Natural killer cell (primary cell): ENCODE measurements at regions not wholly inside any gene's neighbourhood (a gene's known extent, or its start where the extent isn't known, plus 50 kb on each side); places are given as distances from the start of the nearest gene placed in this dataset.

Experiments
- ATAC-seq, 3 donors: fragments of 150-1000 bp in 2 of 3; fragments of 200-7000 bp in 1 of 3; cut with Tn5 transposase; 1 replicate in 1 of 3; 2 replicates in 2 of 3; pipeline ENCODE4 v1.10.0; 2021; ENCODE audit warnings: mild to moderate bottlenecking in 2 of 3, moderate library complexity in 2 of 3
- DNase-seq, 2 donors: peaks; one replicate each; pipeline versions ENCODE4 v3.0.0 to v3.0.0-alpha.2; 2013 to 2021; ENCODE audit warnings: mixed read lengths in 1 of 2
- H3K27ac ChIP-seq: one replicate; pipeline ENCODE4 v1.5.1; 2013; ENCODE audit warnings: mild to moderate bottlenecking, low read length
- H3K27me3 ChIP-seq: one replicate; pipeline ENCODE4 v1.6.1; 2013; ENCODE audit warnings: low read length; ENCODE audit not compliant: control insufficient read depth, insufficient read depth
- H3K36me3 ChIP-seq: one replicate; pipeline ENCODE4 v1.6.1; 2013; ENCODE audit warnings: low read length; ENCODE audit not compliant: control insufficient read depth, insufficient read depth
- H3K4me1 ChIP-seq: one replicate; pipeline ENCODE4 v1.6.1; 2013; ENCODE audit warnings: low read length; ENCODE audit not compliant: control insufficient read depth, insufficient read depth
- H3K4me3 ChIP-seq: one replicate; pipeline ENCODE4 v1.5.1; 2013; ENCODE audit warnings: low read length
- H3K9me3 ChIP-seq: one replicate; pipeline ENCODE4 v1.6.1; 2013; ENCODE audit warnings: low read length; ENCODE audit not compliant: control insufficient read depth, insufficient read depth
- H3K27ac Mint-ChIP-seq, 2 donors: one replicate each; pipeline ENCODE4 v1.8.0; 2022; ENCODE audit warnings: mild to moderate bottlenecking in 2 of 2, mixed read lengths in 2 of 2, moderate library complexity in 1 of 2
- H3K27me3 Mint-ChIP-seq, 2 donors: one replicate each; pipeline ENCODE4 v1.8.0; 2022; ENCODE audit warnings: low read depth in 2 of 2, mixed read lengths in 2 of 2
- H3K36me3 Mint-ChIP-seq: one replicate; pipeline ENCODE4 v1.8.0; 2022; ENCODE audit warnings: mixed read lengths
- H3K4me1 Mint-ChIP-seq, 2 donors: one replicate each; pipeline ENCODE4 v1.8.0; 2022; ENCODE audit warnings: mixed read lengths in 2 of 2
- H3K4me3 Mint-ChIP-seq: one replicate; pipeline ENCODE4 v1.8.0; 2022; ENCODE audit warnings: mild to moderate bottlenecking, moderate library complexity, mixed read lengths
- H3K9me3 Mint-ChIP-seq, 2 donors: one replicate each; pipeline ENCODE4 v1.8.0; 2022; ENCODE audit warnings: mixed read lengths in 2 of 2
- CTCF ChIP-seq: fragments of 200-600 bp; IDR thresholded peaks from one replicate; pipeline ENCODE4 v1.8.0; 2022; ENCODE audit warnings: antibody characterized with exemption
- WGBS: methylation state at CpG from one replicate; pipeline ENCODE4 v1.1.7; 2013; ENCODE audit warnings: missing lambda C conversion rate; ENCODE audit not compliant: insufficient coverage; 5-methylcytosine and 5-hydroxymethylcytosine counted together
- intact Hi-C: fragments of 100-400 bp; cut with micrococcal nuclease; formaldehyde crosslinking; loops from one replicate; pipeline ENCODE4 v1.14.2; 2022

- H3K36me3 Mint-ChIP-seq = peaks cover 5% of the 10 kb centered on the region
- no peak overlapping the region for H3K27ac Mint-ChIP-seq
- no peak overlapping the region for H3K4me3 Mint-ChIP-seq
- H3K9me3 Mint-ChIP-seq = peaks cover 7 to 19% of the 10 kb centered on the region in 2 donors
- H3K4me1 Mint-ChIP-seq = no peaks in the 10 kb centered on the region
- TF ChIP-seq CTCF = no peak
- Histone ChIP-seq H3K27ac (no peak overlapping the region), H3K27me3 (no peaks in the 10 kb centered on the region), H3K36me3 (no peaks in the 10 kb centered on the region), H3K4me3 (no peak overlapping the region), H3K9me3 (no peaks in the 10 kb centered on the region), H3K4me1 (no peaks in the 10 kb centered on the region)
- intact Hi-C loops = no loop called here
- no peak for DNase-seq
- H3K27me3 Mint-ChIP-seq = no peaks in the 10 kb centered on the region
- 74% methylated on average over 4 of the region's 6 CpGs for WGBS
- ATAC-seq = no peak
Measured at GRCh38 chr4:45324455-45325417, 598.4 kb upstream of the GNPDA2 start.

GRCh38 chr4:45323453-45324058 is 597.2 kb upstream of the GNPDA2 start:
- Histone ChIP-seq H3K27me3 (no peaks in the 10 kb centered on the region), H3K9me3 (no peaks in the 10 kb centered on the region), H3K36me3 (no peaks in the 10 kb centered on the region), H3K27ac (no peak overlapping the region), H3K4me1 (no peaks in the 10 kb centered on the region), H3K4me3 (no peak overlapping the region)
- WGBS = 81% methylated on average over 2 of the region's 2 CpGs
- no peaks in the 10 kb centered on the region for H3K27me3 Mint-ChIP-seq
- ATAC-seq (no peak), DNase-seq (no peak)
- no peak overlapping the region for H3K4me3 Mint-ChIP-seq
- TF ChIP-seq CTCF = no peak
- no peaks in the 10 kb centered on the region for H3K4me1 Mint-ChIP-seq
- intact Hi-C loops = no loop called here
- H3K9me3 Mint-ChIP-seq = peaks cover 7 to 16% of the 10 kb centered on the region in 2 donors
- H3K36me3 Mint-ChIP-seq = peaks cover 6% of the 10 kb centered on the region
- H3K27ac Mint-ChIP-seq = no peak overlapping the region

- Histone ChIP-seq H3K27me3 (no peaks in the 10 kb centered on the region), H3K9me3 (no peaks in the 10 kb centered on the region), H3K27ac (no peak overlapping the region), H3K4me1 (no peaks in the 10 kb centered on the region), H3K36me3 (no peaks in the 10 kb centered on the region), H3K4me3 (no peak overlapping the region)
- no peak for DNase-seq
- ATAC-seq = no peak
- no peak for TF ChIP-seq CTCF
- Mint-ChIP-seq H3K4me3 (no peak overlapping the region), H3K9me3 (peaks cover 12 to 17% of the 10 kb centered on the region in 2 donors), H3K36me3 (peaks cover 6% of the 10 kb centered on the region), H3K4me1 (no peaks in the 10 kb centered on the region), H3K27ac (no peak overlapping the region), H3K27me3 (no peaks in the 10 kb centered on the region)
- intact Hi-C loops = no loop called here
- no CpG with 5 or more reads among the region's 1 CpG for WGBS
Measured at GRCh38 chr4:45317739-45318138, 591.4 kb upstream of the GNPDA2 start.
